ENCODE measurements at regions not wholly inside any gene's neighbourhood (a gene's known extent, or its start where the extent isn't known, plus 50 kb on each side); places are given as distances from the start of the nearest gene placed in this dataset.

GRCh38 chr5:173826428-173827350 is 61.5 kb upstream of the CPEB4 start (continued):
- TF ChIP-seq CSRNP2 (CRISPR knock-in tag; conservative IDR thresholded peaks at IDR 0.05; ENCODE audit: low read depth) = no peak
- TF ChIP-seq REXO4 (CRISPR knock-in tag; IDR thresholded peaks at IDR 0.05; ENCODE audit: borderline replicate concordance) = no peak
- peak; percentile 31; the same call in 1 of the 2 replicates for TF ChIP-seq ZNF644 (CRISPR knock-in tag; IDR thresholded peaks at IDR 0.05; ENCODE audit: low read depth)
- TF ChIP-seq GATA4 (IDR thresholded peaks at IDR 0.05; ENCODE audit: borderline replicate concordance, low read depth) = 0 out of 2 replicates have a peak, but pooled peaks have one; percentile 21
- TF ChIP-seq U2AF2 (IDR thresholded peaks at IDR 0.05; ENCODE audit: low read depth, low read length) = no peak
- no peak for TF ChIP-seq THAP11 (CRISPR knock-in tag; IDR thresholded peaks at IDR 0.05)
- 0 out of 2 replicates have a peak, but pooled peaks have one; percentile 6 for TF ChIP-seq ZNF337 (CRISPR knock-in tag; IDR thresholded peaks at IDR 0.05; ENCODE audit: borderline replicate concordance, low read depth)
- no peak for TF ChIP-seq ZNF678 (CRISPR knock-in tag; IDR thresholded peaks at IDR 0.05)
- no peak for TF ChIP-seq ZNF382 (CRISPR knock-in tag; IDR thresholded peaks at IDR 0.05; ENCODE audit: borderline replicate concordance)
- TF ChIP-seq NONO (IDR thresholded peaks at IDR 0.05) = no peak
- TF ChIP-seq NONO (CRISPR knock-in tag; conservative IDR thresholded peaks at IDR 0.05) = no peak
- TF ChIP-seq, protein P1, sequence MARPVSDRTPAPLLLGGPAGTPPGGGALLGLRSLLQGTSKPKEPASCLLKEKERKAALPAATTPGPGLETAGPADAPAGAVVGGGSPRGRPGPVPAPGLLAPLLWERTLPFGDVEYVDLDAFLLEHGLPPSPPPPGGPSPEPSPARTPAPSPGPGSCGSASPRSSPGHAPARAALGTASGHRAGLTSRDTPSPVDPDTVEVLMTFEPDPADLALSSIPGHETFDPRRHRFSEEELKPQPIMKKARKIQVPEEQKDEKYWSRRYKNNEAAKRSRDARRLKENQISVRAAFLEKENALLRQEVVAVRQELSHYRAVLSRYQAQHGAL (CRISPR knock-in tag; IDR thresholded peaks at IDR 0.05; ENCODE audit: not compliant biosample characterization) = no peak
- TF ChIP-seq, protein P2, sequence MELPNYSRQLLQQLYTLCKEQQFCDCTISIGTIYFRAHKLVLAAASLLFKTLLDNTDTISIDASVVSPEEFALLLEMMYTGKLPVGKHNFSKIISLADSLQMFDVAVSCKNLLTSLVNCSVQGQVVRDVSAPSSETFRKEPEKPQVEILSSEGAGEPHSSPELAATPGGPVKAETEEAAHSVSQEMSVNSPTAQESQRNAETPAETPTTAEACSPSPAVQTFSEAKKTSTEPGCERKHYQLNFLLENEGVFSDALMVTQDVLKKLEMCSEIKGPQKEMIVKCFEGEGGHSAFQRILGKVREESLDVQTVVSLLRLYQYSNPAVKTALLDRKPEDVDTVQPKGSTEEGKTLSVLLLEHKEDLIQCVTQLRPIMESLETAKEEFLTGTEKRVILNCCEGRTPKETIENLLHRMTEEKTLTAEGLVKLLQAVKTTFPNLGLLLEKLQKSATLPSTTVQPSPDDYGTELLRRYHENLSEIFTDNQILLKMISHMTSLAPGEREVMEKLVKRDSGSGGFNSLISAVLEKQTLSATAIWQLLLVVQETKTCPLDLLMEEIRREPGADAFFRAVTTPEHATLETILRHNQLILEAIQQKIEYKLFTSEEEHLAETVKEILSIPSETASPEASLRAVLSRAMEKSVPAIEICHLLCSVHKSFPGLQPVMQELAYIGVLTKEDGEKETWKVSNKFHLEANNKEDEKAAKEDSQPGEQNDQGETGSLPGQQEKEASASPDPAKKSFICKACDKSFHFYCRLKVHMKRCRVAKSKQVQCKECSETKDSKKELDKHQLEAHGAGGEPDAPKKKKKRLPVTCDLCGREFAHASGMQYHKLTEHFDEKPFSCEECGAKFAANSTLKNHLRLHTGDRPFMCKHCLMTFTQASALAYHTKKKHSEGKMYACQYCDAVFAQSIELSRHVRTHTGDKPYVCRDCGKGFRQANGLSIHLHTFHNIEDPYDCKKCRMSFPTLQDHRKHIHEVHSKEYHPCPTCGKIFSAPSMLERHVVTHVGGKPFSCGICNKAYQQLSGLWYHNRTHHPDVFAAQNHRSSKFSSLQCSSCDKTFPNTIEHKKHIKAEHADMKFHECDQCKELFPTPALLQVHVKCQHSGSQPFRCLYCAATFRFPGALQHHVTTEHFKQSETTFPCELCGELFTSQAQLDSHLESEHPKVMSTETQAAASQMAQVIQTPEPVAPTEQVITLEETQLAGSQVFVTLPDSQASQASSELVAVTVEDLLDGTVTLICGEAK (IDR thresholded peaks at IDR 0.05) = peak; percentile 88
- TF ChIP-seq, protein P2 (CRISPR knock-in tag; IDR thresholded peaks at IDR 0.05) = peak; percentile 100
- TF ChIP-seq NR2F6 (IDR thresholded peaks at IDR 0.05) = peak; percentile 54; the same call in 1 of the 2 replicates
- peak; percentile 35 for TF ChIP-seq NR2F6 (CRISPR knock-in tag; IDR thresholded peaks at IDR 0.05)
- TF ChIP-seq TBX2 (CRISPR knock-in tag; IDR thresholded peaks at IDR 0.05; ENCODE audit: borderline replicate concordance) = peak; percentile 62; the same call in 1 of the 2 replicates
- no peak for TF ChIP-seq RFXANK (CRISPR knock-in tag; IDR thresholded peaks at IDR 0.05)
- TF ChIP-seq NBN (conservative IDR thresholded peaks at IDR 0.05) = no peak

Measured in HepG2 (cell line).